ENCODE measurements at regions not wholly inside any gene's neighbourhood (a gene's known extent, or its start where the extent isn't known, plus 50 kb on each side); places are given as distances from the start of the nearest gene placed in this dataset.
A peak's percentile ranks its signal among the peaks of the same experiment; 100 is the strongest.

GRCh38 chr7:156038345-156038744, 226.1 kb upstream of the SHH start:
- WGBS, 2 experiments (ENCODE audit: extremely low coverage in 2 of 2, insufficient read length in 1 of 2), result 20% methylated on average over 2 of the region's 9 CpGs; no CpG with 5 or more reads in 1 of the 2 experiments
- H4K20me1 ChIP-seq (ENCODE audit: insufficient read depth, low read length), result no peaks in the 10 kb centered on the region
- TF ChIP-seq RFX5 (IDR thresholded peaks at IDR 0.05; ENCODE audit: low read depth, low read length), result no peak
- TF ChIP-seq CTCF (conservative IDR thresholded peaks at IDR 0.05; ENCODE audit: low read depth, low read length), result no peak
- TF ChIP-seq NFE2L2 (IDR thresholded peaks at IDR 0.05; ENCODE audit: low read depth, low read length), result no peak
- no peak for TF ChIP-seq BHLHE40 (IDR thresholded peaks at IDR 0.05; ENCODE audit: low read depth, low read length)
- TF ChIP-seq CHD1 (IDR thresholded peaks at IDR 0.05; ENCODE audit: low read depth, low read length), result no peak
- TF ChIP-seq ELK1 (IDR thresholded peaks at IDR 0.05; ENCODE audit: borderline replicate concordance, low read depth, low read length), result no peak
- no peak for TF ChIP-seq FOS (IDR thresholded peaks at IDR 0.05; ENCODE audit: low read depth, low read length)
- TF ChIP-seq SMC3 (IDR thresholded peaks at IDR 0.05; ENCODE audit: low read depth, low read length), result no peak
- no peak for TF ChIP-seq RCOR1 (IDR thresholded peaks at IDR 0.05; ENCODE audit: insufficient replicate concordance, low read length)
- TF ChIP-seq CEBPB (IDR thresholded peaks at IDR 0.05; ENCODE audit: low read depth, low read length), result no peak
- TF ChIP-seq RAD21 (IDR thresholded peaks at IDR 0.05; ENCODE audit: low read length), result no peak
- TF ChIP-seq USF2 (IDR thresholded peaks at IDR 0.05; ENCODE audit: low read depth, low read length), result no peak
- TF ChIP-seq MAZ (IDR thresholded peaks at IDR 0.05; ENCODE audit: borderline replicate concordance, low read depth, low read length), result no peak
- no peak for TF ChIP-seq MXI1 (IDR thresholded peaks at IDR 0.05; ENCODE audit: borderline replicate concordance, low read depth, low read length)
- no peak for TF ChIP-seq POLR2A (IDR thresholded peaks at IDR 0.05; ENCODE audit: low read depth, low read length)
- no peak for TF ChIP-seq MAFK (IDR thresholded peaks at IDR 0.05; ENCODE audit: low read depth, low read length)
- dilution Hi-C loops (cut with HindIII; ENCODE audit: low sequenced_read_pairs, unreplicated experiment), result no loop called here
- H4K8ac ChIP-seq (ENCODE audit: low read depth in 2 of 2, low read length in 2 of 2), result no peak overlapping the region
- H2BK120ac ChIP-seq (ENCODE audit: low read depth, low read length), result no peak overlapping the region
- H3K4me2 ChIP-seq (ENCODE audit: low read depth, low read length), result no peak overlapping the region
- no peak overlapping the region for H3K18ac ChIP-seq (ENCODE audit: low read depth, low read length)
- H3K14ac ChIP-seq (replicated peaks; ENCODE audit: low read depth, low read length), result no peak overlapping the region
- no peaks in the 10 kb centered on the region for H3K9me1 ChIP-seq (ENCODE audit: insufficient read depth, low read length)
- no peak overlapping the region for H4K5ac ChIP-seq (ENCODE audit: low read depth, low read length)
- no peak overlapping the region for H3K4ac ChIP-seq (ENCODE audit: low read depth, low read length)
- H3K27ac ChIP-seq (ENCODE audit: insufficient read depth, low read length), result no peak overlapping the region
- intact Hi-C loops (cut with micrococcal nuclease), result no loop called here
- DNase-seq, result no peak
- H4K91ac ChIP-seq (ENCODE audit: insufficient read depth, low read depth, low read length), result no peak overlapping the region
- peak overlapping the region; percentile 70 for H2AFZ ChIP-seq (replicated peaks; ENCODE audit: low read length, poor library complexity)
- no peak overlapping the region for H3K23ac ChIP-seq (ENCODE audit: low read depth, low read length)
- H3K79me1 ChIP-seq (ENCODE audit: low read depth in 1 of 2, low read length in 2 of 2), result no peaks in the 10 kb centered on the region
- peaks cover 31% of the 10 kb centered on the region for H3K9me3 ChIP-seq (ENCODE audit: control insufficient read depth, insufficient read depth, low read length)
- ChIA-PET CTCF (no interaction called here), POLR2A (ENCODE audit: unreplicated experiment) (no interaction called here)
- no peak overlapping the region for H3K9ac ChIP-seq (ENCODE audit: low read depth, low read length)
- H3K4me1 ChIP-seq (ENCODE audit: control insufficient read depth, insufficient read depth, low read length), result no peaks in the 10 kb centered on the region
- no peak for ATAC-seq (ENCODE audit: low read depth)
- no peaks in the 10 kb centered on the region for H3K27me3 ChIP-seq (ENCODE audit: control insufficient read depth, insufficient read depth, low read length)
- no TSS peak for BruUV-seq (replicated peaks)
- no peak overlapping the region for H2BK5ac ChIP-seq (ENCODE audit: low read depth, low read length, poor library complexity, severe bottlenecking)
- no peak overlapping the region for H2AK5ac ChIP-seq (ENCODE audit: low read depth, low read length)
- H2AK9ac ChIP-seq (replicated peaks; ENCODE audit: low read depth, low read length, poor library complexity), result no peak overlapping the region
- in situ Hi-C loops (cut with MboI; ENCODE audit: low sequenced_read_pairs), result no loop called here
- no peak overlapping the region for H3K4me3 ChIP-seq (ENCODE audit: insufficient read depth, low read depth, low read length)
- H2BK15ac ChIP-seq (ENCODE audit: low read depth, low read length), result no peak overlapping the region
- no peak overlapping the region for H3K56ac ChIP-seq (ENCODE audit: extremely low read depth, insufficient read depth, low read length)
- H2BK20ac ChIP-seq (ENCODE audit: low read depth, low read length), result no peak overlapping the region
- no peaks in the 10 kb centered on the region for H3K36me3 ChIP-seq (ENCODE audit: control insufficient read depth, insufficient read depth, low read length)
